PC-9 (cell line): ENCODE measurements at regions not wholly inside any gene's neighbourhood (a gene's known extent, or its start where the extent isn't known, plus 50 kb on each side); places are given as distances from the start of the nearest gene placed in this dataset.

Source experiments
- BruUV-seq: library from RNA; stranded (reverse); fragments of 400-500 nt; replicated peaks from 2 replicates; lab custom pipeline; 2021; lab: Mats Ljungman, UMichigan
- CTCF ChIA-PET: fragments of 300-600 bp; sonication (Branson Sonifier 250); formaldehyde crosslinking; loops from one replicate; lab custom pipeline; 2022; ENCODE audit warnings: antibody characterized with exemption; lab: Charles Lee
- POLR2A ChIA-PET: fragments of 300-600 bp; sonication (Branson Sonifier 250); formaldehyde crosslinking; loops from one replicate; lab custom pipeline; 2022; ENCODE audit warnings: antibody characterized with exemption; ENCODE audit not compliant: unreplicated experiment; lab: Charles Lee
- DNase-seq, 2 experiments: peaks; one replicate each; pipeline versions ENCODE4 v3.0.0 to v3.0.0-alpha.2; 2015 to 2022; ENCODE audit warnings: mixed read lengths in 1 of 2
- H2AFZ ChIP-seq: fragments of 200-600 bp; sonication (generic); 2 replicates; pipeline ENCODE4 v1.8.1; 2017; ENCODE audit warnings: antibody characterized with exemption
- H3F3A ChIP-seq: fragments of 200-600 bp; sonication (generic); 2 replicates; pipeline ENCODE4 v1.8.1; 2017; ENCODE audit warnings: antibody characterized with exemption, mild to moderate bottlenecking, low read depth; ENCODE audit not compliant: insufficient read depth
- H3K27ac ChIP-seq: fragments of 200-600 bp; sonication (generic); 2 replicates; pipeline ENCODE4 v1.6.1; 2016; ENCODE audit warnings: mixed run types
- H3K27me3 ChIP-seq: fragments of 200-600 bp; sonication (generic); 2 replicates; pipeline ENCODE4 v1.6.1; 2016; ENCODE audit warnings: low read depth, mixed run types; ENCODE audit not compliant: insufficient read depth
- H3K36me3 ChIP-seq: fragments of 200-600 bp; sonication (generic); 2 replicates; pipeline ENCODE4 v1.6.1; 2016; ENCODE audit warnings: low read depth, mixed run types
- H3K4me1 ChIP-seq: fragments of 200-600 bp; sonication (generic); replicated peaks from 2 replicates; pipeline ENCODE4 v1.6.1; 2016; ENCODE audit warnings: mixed run types; ENCODE audit not compliant: insufficient read depth
- H3K4me2 ChIP-seq: fragments of 200-600 bp; sonication (generic); 2 replicates; pipeline ENCODE4 v1.6.1; 2017; ENCODE audit warnings: mixed run types
- H3K4me3 ChIP-seq: fragments of 200-600 bp; sonication (generic); 2 replicates; pipeline ENCODE4 v1.6.1; 2016; ENCODE audit warnings: mixed run types
- H3K79me2 ChIP-seq: fragments of 200-600 bp; sonication (generic); 2 replicates; pipeline ENCODE4 v1.6.1; 2017; ENCODE audit warnings: low read depth, mixed run types
- H3K9me2 ChIP-seq: fragments of 200-600 bp; sonication (generic); 2 replicates; pipeline ENCODE4 v1.8.1; 2017; ENCODE audit warnings: mild to moderate bottlenecking; ENCODE audit not compliant: insufficient read depth
- H3K9me3 ChIP-seq: fragments of 200-600 bp; sonication (generic); 2 replicates; pipeline ENCODE4 v1.8.1; 2016; ENCODE audit warnings: low read depth; ENCODE audit not compliant: insufficient read depth
- H4K20me1 ChIP-seq: fragments of 200-600 bp; sonication (generic); 2 replicates; pipeline ENCODE4 v1.8.1; 2017; ENCODE audit not compliant: insufficient read depth
- EZH2 ChIP-seq: fragments of 200-600 bp; sonication (generic); IDR thresholded peaks from 2 replicates; pipeline ENCODE4 v1.8.0; 2017; ENCODE audit warnings: antibody characterized with exemption, low read depth
- intact Hi-C: fragments of 100-400 bp; cut with micrococcal nuclease; formaldehyde crosslinking; loops from one replicate; pipeline ENCODE4 v1.10.0; 2022; ENCODE audit not compliant: unreplicated experiment
- TF ChIP-seq, protein P1 (sequence below): fragments of 200-600 bp; sonication (generic); conservative IDR thresholded peaks from 2 replicates; pipeline ENCODE4 v1.6.1; 2017; ENCODE audit warnings: mixed run types, antibody characterized with exemption, mild to moderate bottlenecking, moderate library complexity

DNA sequence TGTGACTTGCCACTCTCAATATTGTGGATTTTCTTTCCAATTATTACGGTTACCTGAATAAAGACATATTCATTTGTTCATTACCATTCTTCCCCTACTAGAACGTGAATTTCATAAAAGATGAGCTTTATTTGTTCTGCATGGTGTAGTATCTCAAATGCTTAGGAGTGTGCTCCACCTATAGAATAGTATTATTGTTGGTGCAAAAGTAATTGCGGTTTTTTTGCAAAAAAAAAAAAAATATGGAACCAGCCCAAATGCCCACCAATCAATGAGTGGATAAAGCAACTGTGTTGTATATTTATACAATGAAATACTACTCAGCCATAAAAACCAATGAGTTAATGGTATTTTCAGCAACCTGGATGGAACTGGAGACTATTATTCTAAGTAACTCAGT, 525.5 kb upstream of the PRKX start:
- H2AFZ ChIP-seq, result no peak overlapping the region
- H3K9me2 ChIP-seq, result no peaks in the 10 kb centered on the region
- intact Hi-C loops, result no loop called here
- no peaks in the 10 kb centered on the region for H3K4me1 ChIP-seq
- no peaks in the 10 kb centered on the region for H3K36me3 ChIP-seq
- H3K79me2 ChIP-seq, result no peaks in the 10 kb centered on the region
- no peak overlapping the region for H3K27ac ChIP-seq
- no peaks in the 10 kb centered on the region for H3K27me3 ChIP-seq
- H4K20me1 ChIP-seq, result no peaks in the 10 kb centered on the region
- no TSS peak for BruUV-seq
- CTCF ChIA-PET, result no interaction called here
- H3K9me3 ChIP-seq, result peaks cover 9% of the 10 kb centered on the region; the same call in 1 of the 2 replicates
- no peak overlapping the region for H3K4me2 ChIP-seq
- H3K4me3 ChIP-seq, result no peak overlapping the region
- H3F3A ChIP-seq, result no peaks in the 10 kb centered on the region
- no peak for DNase-seq
- POLR2A ChIA-PET, result no interaction called here
- TF ChIP-seq, protein P1, sequence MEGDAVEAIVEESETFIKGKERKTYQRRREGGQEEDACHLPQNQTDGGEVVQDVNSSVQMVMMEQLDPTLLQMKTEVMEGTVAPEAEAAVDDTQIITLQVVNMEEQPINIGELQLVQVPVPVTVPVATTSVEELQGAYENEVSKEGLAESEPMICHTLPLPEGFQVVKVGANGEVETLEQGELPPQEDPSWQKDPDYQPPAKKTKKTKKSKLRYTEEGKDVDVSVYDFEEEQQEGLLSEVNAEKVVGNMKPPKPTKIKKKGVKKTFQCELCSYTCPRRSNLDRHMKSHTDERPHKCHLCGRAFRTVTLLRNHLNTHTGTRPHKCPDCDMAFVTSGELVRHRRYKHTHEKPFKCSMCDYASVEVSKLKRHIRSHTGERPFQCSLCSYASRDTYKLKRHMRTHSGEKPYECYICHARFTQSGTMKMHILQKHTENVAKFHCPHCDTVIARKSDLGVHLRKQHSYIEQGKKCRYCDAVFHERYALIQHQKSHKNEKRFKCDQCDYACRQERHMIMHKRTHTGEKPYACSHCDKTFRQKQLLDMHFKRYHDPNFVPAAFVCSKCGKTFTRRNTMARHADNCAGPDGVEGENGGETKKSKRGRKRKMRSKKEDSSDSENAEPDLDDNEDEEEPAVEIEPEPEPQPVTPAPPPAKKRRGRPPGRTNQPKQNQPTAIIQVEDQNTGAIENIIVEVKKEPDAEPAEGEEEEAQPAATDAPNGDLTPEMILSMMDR, result no peak
- no peak for TF ChIP-seq EZH2

DNA sequence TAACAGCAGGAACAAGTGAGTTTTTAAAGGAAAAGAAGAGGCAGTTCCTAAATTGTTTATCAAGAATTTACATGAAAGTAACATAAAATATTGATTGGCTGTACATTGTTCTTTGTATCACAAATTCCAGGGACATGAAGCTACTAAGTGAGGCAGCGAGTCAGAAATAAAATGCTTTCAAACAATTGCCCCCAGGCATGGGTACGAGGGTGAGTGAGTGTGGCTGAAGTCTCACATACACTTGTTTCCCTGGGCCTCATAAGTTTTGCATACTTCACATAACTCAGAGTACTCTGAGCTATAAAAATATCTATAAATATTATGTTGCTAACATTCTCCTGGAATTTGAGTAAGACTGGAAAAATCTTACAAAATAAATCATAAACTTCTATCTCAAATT, 511.6 kb upstream of the PRKX start:
- DNase-seq, result peak; percentile 2 to 66
- intact Hi-C loops, result no loop called here
- H3K27me3 ChIP-seq, result no peaks in the 10 kb centered on the region
- H3K9me2 ChIP-seq, result no peaks in the 10 kb centered on the region
- H3K79me2 ChIP-seq, result no peaks in the 10 kb centered on the region
- H4K20me1 ChIP-seq, result no peaks in the 10 kb centered on the region
- no peak overlapping the region for H3K4me3 ChIP-seq
- H3K4me1 ChIP-seq, result 0 out of 2 replicates have a peak, but pooled peaks cover 5% of the 10 kb centered on the region
- CTCF ChIA-PET, result no interaction called here
- no peaks in the 10 kb centered on the region for H3K36me3 ChIP-seq
- no peak overlapping the region for H2AFZ ChIP-seq
- BruUV-seq, result no TSS peak
- POLR2A ChIA-PET, result no interaction called here
- no peak overlapping the region for H3K27ac ChIP-seq
- no peaks in the 10 kb centered on the region for H3K9me3 ChIP-seq
- H3F3A ChIP-seq, result no peaks in the 10 kb centered on the region
- H3K4me2 ChIP-seq, result 0 out of 2 replicates have a peak overlapping the region, but pooled peaks have one; percentile 6
- TF ChIP-seq, protein P1, result no peak
- no peak for TF ChIP-seq EZH2

DNA sequence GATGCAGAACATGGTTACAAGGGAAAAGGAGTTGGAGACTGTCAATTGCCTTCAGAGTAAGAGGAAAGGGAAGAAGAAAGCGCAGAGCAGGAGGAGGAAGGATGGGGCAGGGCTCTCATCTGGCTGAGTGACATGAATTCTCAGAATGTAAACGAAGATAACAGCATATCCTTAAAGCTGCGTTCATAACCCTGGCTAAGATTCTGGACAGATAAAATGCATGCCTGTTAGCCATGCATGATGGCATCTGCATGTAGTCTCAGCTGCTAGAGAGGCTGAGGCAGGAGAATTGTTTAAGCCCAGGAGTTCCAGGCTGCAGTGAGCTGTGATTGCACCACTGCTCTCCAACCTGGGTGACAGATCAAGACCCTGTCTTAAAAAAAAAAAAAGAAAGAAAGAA, 493.5 kb upstream of the PRKX start:
- no TSS peak for BruUV-seq
- Histone ChIP-seq H3K27ac (no peak overlapping the region), H2AFZ (no peak overlapping the region), H3K79me2 (no peaks in the 10 kb centered on the region), H3K4me1 (no peaks in the 10 kb centered on the region), H3K4me3 (no peak overlapping the region), H4K20me1 (no peaks in the 10 kb centered on the region), H3K9me3 (no peaks in the 10 kb centered on the region), H3F3A (no peaks in the 10 kb centered on the region), H3K9me2 (no peaks in the 10 kb centered on the region), H3K4me2 (no peak overlapping the region), H3K36me3 (no peaks in the 10 kb centered on the region), H3K27me3 (no peaks in the 10 kb centered on the region)
- DNase-seq, result no peak
- TF ChIP-seq, protein P1, result no peak
- no peak for TF ChIP-seq EZH2
- CTCF ChIA-PET, result no interaction called here
- intact Hi-C loops, result no loop called here
- POLR2A ChIA-PET, result no interaction called here
